Loucy (cell line): ENCODE measurements at regions not wholly inside any gene's neighbourhood (a gene's known extent, or its start where the extent isn't known, plus 50 kb on each side); places are given as distances from the start of the nearest gene placed in this dataset.

ENCODE experiments used
- CTCF ChIP-seq: fragments of 200-600 bp; sonication (generic); conservative IDR thresholded peaks from 2 replicates; pipeline ENCODE4 v1.5.1; 2014; ENCODE audit warnings: mild to moderate bottlenecking, antibody characterized with exemption, low read length
- EZH2phosphoT487 ChIP-seq: fragments of 200-600 bp; IDR thresholded peaks from 2 replicates; pipeline ENCODE4 v1.6.1; 2018; ENCODE audit warnings: antibody characterized with exemption, mild to moderate bottlenecking, moderate library complexity, borderline replicate concordance

- TF ChIP-seq EZH2phosphoT487: no peak
- TF ChIP-seq CTCF: no peak
These were observed 1194.7 kb downstream of the GALC start for GRCh38 chr14:86798330-86798729.
